ENCODE measurements at regions not wholly inside any gene's neighbourhood (a gene's known extent, or its start where the extent isn't known, plus 50 kb on each side); places are given as distances from the start of the nearest gene placed in this dataset.

GRCh38 chr3:28746990-28747389, 398.4 kb upstream of the AZI2 start:
- TF ChIP-seq, protein P1, sequence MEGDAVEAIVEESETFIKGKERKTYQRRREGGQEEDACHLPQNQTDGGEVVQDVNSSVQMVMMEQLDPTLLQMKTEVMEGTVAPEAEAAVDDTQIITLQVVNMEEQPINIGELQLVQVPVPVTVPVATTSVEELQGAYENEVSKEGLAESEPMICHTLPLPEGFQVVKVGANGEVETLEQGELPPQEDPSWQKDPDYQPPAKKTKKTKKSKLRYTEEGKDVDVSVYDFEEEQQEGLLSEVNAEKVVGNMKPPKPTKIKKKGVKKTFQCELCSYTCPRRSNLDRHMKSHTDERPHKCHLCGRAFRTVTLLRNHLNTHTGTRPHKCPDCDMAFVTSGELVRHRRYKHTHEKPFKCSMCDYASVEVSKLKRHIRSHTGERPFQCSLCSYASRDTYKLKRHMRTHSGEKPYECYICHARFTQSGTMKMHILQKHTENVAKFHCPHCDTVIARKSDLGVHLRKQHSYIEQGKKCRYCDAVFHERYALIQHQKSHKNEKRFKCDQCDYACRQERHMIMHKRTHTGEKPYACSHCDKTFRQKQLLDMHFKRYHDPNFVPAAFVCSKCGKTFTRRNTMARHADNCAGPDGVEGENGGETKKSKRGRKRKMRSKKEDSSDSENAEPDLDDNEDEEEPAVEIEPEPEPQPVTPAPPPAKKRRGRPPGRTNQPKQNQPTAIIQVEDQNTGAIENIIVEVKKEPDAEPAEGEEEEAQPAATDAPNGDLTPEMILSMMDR (IDR thresholded peaks at IDR 0.05; ENCODE audit: low read depth, low read length): no peak
- in situ Hi-C loops (cut with HindIII; ENCODE audit: low sequenced_read_pairs): no loop called here
- H3K4me3 ChIP-seq (ENCODE audit: low read depth, low read length): no peak overlapping the region
- no peak for DNase-seq (ENCODE audit: low read depth, low spot score)

GRCh38 chr3:28751864-28752263, 403.2 kb upstream of the AZI2 start:
- DNase-seq (ENCODE audit: low read depth, low spot score): no peak
- TF ChIP-seq, protein P1 (IDR thresholded peaks at IDR 0.05; ENCODE audit: low read depth, low read length): no peak
- no peak overlapping the region for H3K4me3 ChIP-seq (ENCODE audit: low read depth, low read length)
- in situ Hi-C loops (cut with HindIII; ENCODE audit: low sequenced_read_pairs): no loop called here

DNA sequence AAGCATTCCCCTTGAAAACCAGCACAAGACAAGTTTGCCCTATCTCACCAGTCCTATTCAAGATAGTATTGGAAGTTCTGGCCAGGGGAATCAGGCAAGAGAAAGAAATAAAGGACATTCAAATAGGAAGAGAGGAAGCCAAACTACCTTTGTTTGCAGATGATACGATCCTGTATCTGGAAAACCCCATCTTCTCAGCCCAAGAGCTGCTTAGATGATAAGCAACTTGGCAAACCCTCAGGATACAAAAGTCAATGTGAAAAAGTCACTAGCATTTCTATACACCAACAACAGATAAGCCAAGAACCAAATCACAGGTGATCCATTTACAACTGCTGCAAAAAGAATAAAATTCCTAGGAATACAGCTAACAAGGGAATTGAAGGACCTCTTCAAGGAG, 403.7 kb upstream of the AZI2 start:
- H3K4me3 ChIP-seq (ENCODE audit: low read depth, low read length): no peak overlapping the region
- no peak for DNase-seq (ENCODE audit: low read depth, low spot score)
- TF ChIP-seq, protein P1 (IDR thresholded peaks at IDR 0.05; ENCODE audit: low read depth, low read length): no peak
- in situ Hi-C loops (cut with HindIII; ENCODE audit: low sequenced_read_pairs): no loop called here

DNA sequence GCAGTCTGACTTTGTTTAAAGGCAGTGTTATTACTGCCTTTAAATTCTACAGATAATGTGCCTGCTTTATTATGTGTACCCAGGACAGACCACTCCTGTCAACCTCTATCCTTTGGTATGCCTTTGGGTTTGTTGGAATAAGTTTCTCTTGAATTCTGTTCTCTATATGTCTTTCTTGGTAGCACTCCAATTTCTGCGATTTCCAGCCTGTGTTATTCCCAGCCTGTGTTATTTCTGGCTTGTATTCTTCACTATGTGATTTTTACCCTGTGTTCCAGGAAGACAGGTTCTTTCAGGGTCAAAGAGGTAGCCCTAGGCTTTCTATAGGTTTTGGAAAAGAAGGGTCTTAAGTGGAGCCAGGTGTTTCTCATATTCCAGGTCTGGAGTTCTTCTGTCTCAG, 407.4 kb upstream of the AZI2 start:
- no peak overlapping the region for H3K4me3 ChIP-seq (ENCODE audit: low read depth, low read length)
- in situ Hi-C loops (cut with HindIII; ENCODE audit: low sequenced_read_pairs): no loop called here
- no peak for DNase-seq (ENCODE audit: low read depth, low spot score)
- TF ChIP-seq, protein P1 (IDR thresholded peaks at IDR 0.05; ENCODE audit: low read depth, low read length): no peak

GRCh38 chr3:28758115-28758514, 409.5 kb upstream of the AZI2 start:
- TF ChIP-seq, protein P1 (IDR thresholded peaks at IDR 0.05; ENCODE audit: low read depth, low read length): no peak
- H3K4me3 ChIP-seq (ENCODE audit: low read depth, low read length): no peak overlapping the region
- in situ Hi-C loops (cut with HindIII; ENCODE audit: low sequenced_read_pairs): no loop called here
- DNase-seq (ENCODE audit: low read depth, low spot score): no peak

DNA sequence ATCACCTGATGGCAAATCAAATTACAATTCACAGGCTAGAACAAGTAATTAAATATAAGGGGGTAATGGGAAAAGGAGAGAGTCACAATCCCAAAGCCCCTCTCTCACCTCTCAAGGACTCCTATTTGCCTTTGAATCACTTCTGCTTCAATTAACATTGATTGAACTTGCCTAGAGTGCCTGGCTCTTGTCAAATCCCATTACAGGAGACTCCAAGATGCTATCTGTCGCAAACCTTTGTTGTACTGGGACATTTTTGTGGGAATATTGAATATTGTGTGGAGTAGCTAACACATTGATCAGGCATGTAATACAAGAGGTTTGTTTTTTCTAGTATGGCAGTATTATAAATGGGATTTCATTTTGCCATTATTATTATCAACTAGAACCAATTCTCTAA, 412.8 kb upstream of the AZI2 start:
- no peak for DNase-seq (ENCODE audit: low read depth, low spot score)
- in situ Hi-C loops (cut with HindIII; ENCODE audit: low sequenced_read_pairs): no loop called here

More for the DNA sequence above, 412.8 kb upstream of the AZI2 start:
- no peak overlapping the region for H3K4me3 ChIP-seq (ENCODE audit: low read depth, low read length)
- TF ChIP-seq, protein P1 (IDR thresholded peaks at IDR 0.05; ENCODE audit: low read depth, low read length): no peak

Measured in astrocyte of the spinal cord (primary cell).